Body of pancreas (tissue), 4 donors: ENCODE measurements at regions not wholly inside any gene's neighbourhood (a gene's known extent, or its start where the extent isn't known, plus 50 kb on each side); places are given as distances from the start of the nearest gene placed in this dataset.

Experiments
- POLR2A ChIP-seq, 3 donors: fragments of 450-650 bp; IDR thresholded peaks; one replicate each; pipeline ENCODE4 v1.6.1; 2016; ENCODE audit warnings: antibody characterized with exemption in 3 of 3, mild to moderate bottlenecking in 2 of 3
- TF ChIP-seq, protein P1 (sequence below), 7 experiments: fragments of 450-650 bp in 4 of 7; fragments of 200-600 bp in 3 of 7; sonication (generic) in 3 of 7; IDR thresholded peaks; one replicate each; pipeline ENCODE4 v1.5.1; 2016 to 2019; ENCODE audit warnings: antibody characterized with exemption in 7 of 7

DNA sequence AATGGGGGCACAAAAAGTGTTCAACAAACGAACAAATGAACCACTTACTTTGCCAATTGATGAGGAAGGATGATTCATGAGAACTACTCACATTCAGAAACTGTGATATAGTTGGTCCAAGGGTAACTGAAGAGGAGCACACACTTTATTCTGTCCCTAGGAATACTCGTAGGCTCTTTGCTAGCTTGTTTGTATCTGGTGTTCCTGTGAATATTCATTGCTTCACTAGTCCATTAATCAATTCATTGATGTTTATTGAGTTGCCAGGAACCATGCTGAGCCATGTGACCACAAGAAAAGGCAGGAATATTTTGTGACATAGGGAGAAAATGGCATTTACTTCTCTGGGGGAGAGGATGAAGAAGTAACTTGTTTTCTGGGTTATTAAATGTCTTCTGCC is 338.3 kb downstream of the IL20RB start:
- TF ChIP-seq POLR2A (IDR thresholded peaks at IDR 0.05) = no peak
- TF ChIP-seq, protein P1, sequence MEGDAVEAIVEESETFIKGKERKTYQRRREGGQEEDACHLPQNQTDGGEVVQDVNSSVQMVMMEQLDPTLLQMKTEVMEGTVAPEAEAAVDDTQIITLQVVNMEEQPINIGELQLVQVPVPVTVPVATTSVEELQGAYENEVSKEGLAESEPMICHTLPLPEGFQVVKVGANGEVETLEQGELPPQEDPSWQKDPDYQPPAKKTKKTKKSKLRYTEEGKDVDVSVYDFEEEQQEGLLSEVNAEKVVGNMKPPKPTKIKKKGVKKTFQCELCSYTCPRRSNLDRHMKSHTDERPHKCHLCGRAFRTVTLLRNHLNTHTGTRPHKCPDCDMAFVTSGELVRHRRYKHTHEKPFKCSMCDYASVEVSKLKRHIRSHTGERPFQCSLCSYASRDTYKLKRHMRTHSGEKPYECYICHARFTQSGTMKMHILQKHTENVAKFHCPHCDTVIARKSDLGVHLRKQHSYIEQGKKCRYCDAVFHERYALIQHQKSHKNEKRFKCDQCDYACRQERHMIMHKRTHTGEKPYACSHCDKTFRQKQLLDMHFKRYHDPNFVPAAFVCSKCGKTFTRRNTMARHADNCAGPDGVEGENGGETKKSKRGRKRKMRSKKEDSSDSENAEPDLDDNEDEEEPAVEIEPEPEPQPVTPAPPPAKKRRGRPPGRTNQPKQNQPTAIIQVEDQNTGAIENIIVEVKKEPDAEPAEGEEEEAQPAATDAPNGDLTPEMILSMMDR (IDR thresholded peaks at IDR 0.05) = no peak
